Hematopoietic multipotent progenitor cell treated with erythropoietin and hydrocortisone succinate and interleukin-3 and kit ligand, for 17 days (in vitro differentiated cells): ENCODE measurements at regions not wholly inside any gene's neighbourhood (a gene's known extent, or its start where the extent isn't known, plus 50 kb on each side); places are given as distances from the start of the nearest gene placed in this dataset.
A peak's percentile ranks its signal among the peaks of the same experiment; 100 is the strongest.

Experiments used
- DNase-seq: peaks from one replicate; pipeline ENCODE4 v3.0.0-alpha.2; 2015; ENCODE audit warnings: low spot score

DNA sequence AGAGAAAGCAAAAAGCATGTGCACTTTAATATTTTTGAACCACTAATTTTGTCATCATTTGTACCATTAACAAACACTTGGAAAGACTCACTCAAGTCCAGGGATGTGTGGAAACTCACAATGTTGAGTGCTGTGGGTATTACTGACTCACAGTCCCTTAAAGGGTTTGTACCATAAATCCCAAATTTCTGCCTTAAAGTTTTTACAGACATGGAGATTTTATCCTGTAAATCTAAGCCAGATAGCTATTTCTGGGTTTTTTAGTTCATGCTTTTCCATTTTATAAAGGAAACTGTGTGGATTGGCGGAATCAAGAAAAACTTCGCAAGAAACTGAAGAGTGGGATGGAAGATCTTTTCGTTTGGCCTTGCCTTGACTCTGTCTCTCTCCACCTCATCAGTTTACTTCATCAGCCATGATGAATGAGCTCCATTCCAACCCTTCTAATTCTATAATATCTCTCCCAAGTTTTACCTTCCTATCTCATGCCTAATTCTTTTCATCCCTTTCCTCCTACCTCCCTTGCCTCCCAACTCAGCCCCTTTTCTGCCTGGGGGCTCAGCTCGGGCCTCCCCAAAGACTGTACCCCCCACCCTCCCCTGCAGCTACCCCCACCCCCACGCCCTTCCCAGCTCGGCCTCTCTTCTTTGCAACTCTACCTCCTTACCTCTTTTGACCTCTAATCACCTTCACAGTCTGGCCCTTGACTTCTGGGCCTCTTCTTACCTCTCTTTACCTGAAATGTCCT, 218.5 kb upstream of the MKLN1 start:
- peak; percentile 46 for DNase-seq

DNA sequence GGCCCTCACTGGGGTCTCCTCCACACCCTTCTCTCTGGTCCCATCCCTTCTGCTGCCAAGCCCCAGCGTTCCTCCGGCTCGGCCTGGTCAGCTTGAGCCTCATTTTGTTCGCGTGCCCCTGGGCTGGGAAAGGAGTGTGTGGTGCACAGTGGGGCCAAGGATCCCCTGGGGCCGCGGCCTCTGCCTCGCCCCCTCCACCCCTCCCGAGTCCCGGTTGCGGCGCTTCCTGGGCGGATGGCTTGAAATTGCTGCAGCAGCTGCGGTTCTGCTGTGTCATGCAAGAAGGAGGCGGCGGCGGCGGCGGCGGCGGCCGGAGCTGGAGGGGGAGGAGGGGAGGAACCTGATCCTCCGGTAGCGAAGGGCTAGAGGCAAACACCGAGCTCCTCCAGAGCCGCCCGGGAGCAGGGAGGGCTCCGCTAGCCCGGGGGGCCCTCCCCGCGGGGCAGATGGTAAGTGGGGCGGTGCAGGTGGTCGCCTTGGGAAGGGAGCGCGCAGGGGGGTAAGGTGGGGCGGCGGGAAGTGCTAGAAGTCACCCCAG, 217.8 kb upstream of the MKLN1 start:
- peak; percentile 80 for DNase-seq

DNA sequence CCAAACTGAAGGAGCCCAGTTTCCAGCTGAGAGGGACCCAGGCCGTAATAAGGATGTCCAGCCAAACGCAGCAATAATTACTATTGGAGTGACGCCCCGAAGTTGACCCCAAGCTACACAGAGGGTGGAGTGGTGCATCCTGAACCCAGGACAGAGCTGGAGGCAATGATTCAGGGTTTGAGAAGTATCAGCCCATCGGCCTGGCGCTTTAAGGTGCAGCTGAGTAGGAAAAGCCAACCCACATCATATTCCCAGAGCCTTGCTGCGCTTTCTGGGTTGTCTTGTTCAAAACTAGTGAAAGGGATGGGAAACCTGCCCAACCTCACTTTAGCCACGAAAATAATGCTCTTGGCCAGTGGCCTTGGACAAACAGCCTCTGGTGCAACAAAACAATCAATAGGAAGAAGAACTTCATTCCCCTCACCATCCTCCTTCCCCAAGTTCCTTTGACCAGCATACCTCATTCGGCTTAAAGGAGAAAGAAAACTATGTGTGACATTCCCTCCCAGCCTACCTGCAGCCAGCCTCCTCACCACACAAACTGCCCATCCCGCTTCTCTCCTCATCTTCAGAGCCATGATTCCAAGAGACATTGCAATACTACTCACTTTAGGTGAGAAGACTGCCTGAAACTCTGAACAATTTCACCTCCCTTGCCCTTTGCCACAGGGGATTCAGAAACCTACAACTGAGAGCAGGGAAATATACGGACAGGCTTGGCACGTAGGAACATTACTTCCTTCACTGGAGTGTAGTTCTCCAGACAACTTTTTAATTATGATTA, 217.2 kb upstream of the MKLN1 start:
- DNase-seq: peak; percentile 59

DNA sequence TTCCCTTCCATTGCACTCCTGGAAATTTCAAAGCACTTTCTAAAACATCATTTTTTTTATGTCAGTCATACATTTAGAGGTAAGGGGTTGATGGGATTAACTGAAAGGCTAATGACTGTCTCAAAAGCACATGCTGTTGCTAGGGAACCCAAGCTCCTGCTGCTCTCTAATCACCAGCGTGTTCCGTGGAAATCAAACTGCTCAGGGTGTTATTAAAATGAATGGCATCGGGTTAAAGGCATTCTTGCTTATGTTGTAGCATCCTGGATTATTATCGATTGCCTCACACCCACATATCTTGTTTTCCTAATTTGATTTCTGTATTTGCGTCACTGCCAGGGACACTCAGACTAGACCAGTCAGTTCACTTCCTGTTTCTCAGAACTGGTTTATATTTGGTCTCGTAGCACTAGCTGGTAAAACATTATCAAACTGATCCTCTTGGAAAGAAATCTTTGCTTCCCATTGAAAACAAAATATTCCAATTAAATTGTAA, 216.5 kb upstream of the MKLN1 start:
- DNase-seq: peak; percentile 49

DNA sequence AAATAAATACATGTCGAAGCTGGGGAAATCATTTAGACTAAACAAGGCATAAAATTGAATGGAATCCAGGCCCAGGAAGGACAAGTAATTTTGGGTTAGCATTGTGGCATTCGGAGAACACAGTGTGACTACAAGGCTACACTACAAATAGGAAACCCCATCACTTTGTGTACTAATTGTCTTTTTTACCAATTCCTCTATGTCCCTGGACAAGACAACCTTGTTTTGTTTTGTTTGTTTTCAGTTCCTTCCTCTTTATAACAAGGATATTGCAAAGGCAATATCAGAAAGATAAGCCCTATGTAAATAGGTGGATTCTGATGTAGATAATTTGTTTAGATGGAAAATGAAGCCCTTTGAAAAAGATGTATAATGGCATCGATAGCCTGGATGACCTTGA, 215.9 kb upstream of the MKLN1 start:
- DNase-seq: no peak

DNA sequence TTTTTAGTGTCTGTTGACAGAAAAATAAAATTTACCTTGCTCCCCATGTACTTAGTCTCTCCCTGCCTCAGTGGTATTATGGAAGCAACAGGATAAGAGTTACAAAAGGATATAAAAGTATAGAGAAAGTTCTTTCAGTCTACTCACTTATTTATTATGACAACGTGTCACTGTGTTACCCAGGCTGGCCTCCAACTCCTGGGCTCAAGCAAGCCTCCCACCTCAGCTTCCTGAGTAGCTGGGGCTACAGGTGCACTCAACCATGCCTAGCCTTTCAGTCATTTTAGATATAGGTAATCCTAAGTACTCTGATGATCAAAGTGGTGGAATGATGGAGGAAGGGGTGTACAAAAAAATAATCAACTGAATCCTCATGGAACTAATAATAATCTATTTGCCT, 215.2 kb upstream of the MKLN1 start:
- no peak for DNase-seq

DNA sequence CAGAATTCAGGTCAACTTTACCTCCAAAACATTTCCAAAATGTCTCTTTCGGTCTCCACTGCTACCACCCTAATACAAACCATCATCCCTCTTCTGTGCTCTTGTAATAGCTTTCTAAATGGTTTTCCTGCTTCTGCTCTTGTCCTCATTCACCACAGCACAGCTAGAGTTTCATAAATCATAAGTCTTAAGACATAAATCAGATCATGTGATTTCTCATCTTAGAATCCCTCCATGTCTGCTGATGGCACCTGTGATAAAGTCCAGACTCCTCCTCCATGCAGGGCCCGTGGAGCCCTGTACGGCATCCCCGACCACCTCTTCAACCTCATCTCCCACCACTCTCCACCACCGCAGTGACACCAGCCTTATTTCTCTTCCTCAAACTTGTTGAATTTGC, 212.3 kb upstream of the MKLN1 start:
- no peak for DNase-seq

DNA sequence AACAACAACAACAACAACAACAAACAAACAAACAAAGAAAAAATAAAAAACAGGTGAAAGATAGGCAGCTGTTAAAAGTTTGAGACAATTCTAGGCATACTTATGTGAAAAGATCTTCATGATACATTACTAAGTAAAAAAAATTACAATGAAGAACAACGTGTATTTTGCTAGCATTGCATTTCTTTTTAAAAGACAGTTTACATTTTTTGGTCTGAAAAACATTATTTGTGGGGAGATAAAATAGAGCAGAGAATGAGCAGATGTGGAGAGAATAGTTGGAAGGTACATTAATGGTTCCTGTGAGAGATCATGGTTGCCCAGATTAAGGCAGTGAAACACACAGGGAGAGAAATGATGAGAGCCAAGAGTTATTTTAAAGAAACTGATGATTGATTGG, 210.2 kb upstream of the MKLN1 start:
- DNase-seq: no peak

DNA sequence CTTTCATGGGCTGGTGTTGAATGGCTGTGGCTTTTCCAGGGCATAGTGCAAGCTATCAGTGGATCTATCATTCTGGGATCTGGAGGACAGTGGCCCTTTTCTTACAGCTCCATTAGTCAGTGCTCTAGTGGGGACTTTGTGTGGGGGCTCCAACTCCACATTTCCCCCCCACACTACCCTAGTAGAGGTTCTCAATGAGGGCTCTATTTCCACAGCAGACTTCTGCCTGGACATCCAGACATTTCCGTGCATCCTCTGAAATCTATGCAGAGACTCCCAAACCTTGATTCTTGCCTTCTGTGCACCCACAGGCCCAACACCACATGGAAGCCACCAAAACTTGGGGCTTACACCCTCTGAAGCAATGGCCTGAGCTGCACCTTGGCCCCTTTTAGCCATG, 208.3 kb upstream of the MKLN1 start:
- no peak for DNase-seq

DNA sequence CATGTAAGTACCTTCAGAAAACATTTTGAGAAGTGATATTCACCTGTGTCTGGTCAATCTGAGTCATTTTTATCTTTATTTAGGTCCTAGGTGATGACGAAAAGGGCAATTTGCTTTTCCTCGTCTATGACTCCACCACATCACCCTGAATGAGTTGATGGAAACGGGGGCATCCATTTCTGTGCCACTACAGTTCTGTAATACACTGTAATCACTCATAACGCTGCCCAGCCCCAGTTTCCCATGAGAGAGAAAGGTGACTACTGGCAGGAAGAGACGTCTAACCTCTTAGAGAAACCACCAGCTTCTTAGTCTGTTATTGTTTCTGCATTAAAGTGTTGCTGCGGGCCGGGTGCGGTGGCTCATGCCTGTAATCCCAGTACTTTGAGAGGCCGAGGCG, 205.3 kb upstream of the MKLN1 start:
- DNase-seq: no peak

DNA sequence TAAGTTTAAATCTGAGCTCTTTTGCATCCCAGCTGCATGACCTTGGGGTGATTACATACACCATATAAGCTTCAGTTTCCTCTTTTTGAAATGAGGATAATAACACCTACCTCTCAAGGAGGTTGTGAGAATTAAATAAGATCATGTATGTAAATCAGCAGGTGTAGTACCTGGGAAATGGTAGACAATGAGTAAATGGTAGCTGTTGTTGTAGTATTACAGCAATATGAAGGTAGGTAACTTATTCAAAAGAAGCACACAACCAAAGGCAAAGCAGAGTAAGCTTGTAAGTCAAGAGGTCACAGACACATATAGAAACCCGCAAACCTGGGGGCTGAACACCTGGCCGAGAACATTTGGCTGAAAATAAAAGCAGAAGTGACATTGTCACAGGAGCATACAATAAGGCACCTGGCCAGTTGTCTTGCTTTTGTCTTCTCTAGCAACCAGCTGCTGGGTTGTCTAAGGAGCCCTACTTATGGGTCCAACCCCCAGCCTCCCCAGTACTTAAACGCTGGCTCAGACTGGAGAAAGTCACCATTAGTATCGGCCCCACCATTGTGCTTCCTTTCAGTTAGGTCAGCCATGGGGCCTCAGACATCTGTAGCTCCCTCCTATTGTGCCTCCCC, 203.6 kb upstream of the MKLN1 start:
- no peak for DNase-seq

DNA sequence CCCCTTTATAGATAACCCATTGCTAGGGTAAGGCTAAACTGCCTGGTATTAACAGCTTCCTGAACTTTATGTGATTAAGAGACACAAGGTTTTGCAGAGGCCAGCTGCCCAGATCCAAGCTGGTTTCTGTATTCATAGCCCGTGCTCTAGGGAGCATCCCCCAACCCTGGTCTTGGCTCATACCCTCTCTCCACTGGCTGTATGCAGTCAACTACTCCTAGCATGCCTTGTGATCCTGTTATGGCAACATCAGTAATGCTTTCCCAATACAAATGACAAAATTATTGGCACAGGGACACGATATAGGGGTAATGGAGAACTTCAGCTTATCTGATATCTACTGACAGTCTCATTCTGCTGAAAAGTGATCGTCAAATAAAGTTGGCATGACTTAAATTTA, 202.8 kb upstream of the MKLN1 start:
- no peak for DNase-seq

DNA sequence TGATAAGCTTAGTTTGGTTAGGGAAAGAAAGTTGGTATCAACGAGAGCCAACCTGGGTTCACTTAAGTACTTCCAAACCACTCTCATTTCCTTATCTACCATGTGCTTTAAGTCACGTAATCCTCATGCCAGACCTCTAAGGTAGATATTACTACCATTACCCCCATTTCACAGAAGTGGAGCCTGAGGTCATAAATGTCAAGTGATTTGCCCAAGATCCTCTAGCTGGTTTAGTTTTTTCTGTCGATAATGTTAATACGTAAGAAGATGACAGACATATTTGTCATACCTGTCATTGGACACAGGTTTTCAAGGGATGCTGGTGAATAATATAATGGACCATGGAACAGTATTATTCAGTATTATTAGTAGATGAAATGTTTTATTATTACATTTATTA, 197.4 kb upstream of the MKLN1 start:
- no peak for DNase-seq

DNA sequence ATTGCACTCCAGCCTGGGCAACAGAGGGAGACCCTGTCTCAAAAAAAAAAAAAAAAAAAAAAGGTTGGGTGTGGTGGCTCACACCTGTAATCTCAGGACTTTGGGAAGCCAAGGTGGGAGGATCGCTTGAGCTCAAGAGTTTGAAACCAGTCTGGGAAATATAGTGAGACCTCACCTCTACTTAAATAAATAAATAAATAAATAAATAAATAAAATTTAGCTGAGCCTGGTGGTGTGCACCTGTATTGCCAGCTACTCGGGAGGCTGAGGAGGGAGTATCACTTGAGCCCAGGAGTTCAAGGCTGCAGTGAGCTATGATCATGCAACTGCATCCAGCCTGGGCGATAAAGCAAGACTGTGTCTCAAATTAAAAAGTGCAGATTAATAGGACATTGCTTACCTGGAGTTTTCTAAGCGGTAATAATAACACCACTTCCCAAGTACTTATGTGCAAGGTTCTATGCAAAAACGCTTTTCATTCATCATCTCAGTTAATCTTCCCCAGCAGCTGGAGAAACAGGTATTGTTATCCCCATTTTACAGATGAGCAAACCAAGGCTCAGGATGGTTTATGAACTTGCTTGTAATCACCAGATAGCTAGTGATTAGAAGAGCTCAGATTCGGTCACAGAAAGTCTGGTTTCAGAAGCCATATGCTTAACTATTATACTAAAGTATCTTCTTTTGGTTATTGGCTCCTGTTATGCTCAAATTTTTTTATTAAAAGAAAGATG, 196.5 kb upstream of the MKLN1 start:
- DNase-seq: no peak

DNA sequence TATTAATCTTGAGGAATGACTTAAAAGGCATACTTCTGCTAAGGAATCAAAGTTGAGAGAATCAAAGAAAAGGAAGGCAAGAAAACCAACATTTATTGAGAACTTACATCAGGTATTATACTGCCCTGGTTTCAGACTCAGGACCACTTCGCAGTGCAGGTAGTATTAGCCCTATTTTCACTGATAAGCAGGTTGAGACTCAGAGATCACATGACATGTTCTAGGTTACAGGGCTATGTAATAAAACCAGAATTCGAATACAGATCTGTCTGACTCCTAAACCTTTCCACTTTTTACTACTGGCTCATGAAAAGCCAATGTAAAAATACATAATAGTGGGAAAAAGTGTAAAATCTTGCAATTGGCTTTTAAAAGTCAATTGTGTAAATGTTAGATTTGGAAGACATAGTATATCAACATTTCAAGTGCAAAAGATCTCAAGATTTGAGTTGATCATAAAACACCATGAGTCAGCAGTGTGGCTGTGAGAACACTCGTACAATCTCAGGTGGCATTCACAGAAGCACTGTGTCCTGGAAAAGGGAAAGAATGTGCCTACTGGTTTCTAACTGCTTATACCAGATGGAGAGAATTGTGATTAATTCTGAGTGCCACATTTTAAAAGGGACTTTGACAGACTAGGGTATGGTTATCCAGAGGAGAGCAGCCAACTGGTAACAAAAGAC, 195.8 kb upstream of the MKLN1 start:
- DNase-seq: no peak

DNA sequence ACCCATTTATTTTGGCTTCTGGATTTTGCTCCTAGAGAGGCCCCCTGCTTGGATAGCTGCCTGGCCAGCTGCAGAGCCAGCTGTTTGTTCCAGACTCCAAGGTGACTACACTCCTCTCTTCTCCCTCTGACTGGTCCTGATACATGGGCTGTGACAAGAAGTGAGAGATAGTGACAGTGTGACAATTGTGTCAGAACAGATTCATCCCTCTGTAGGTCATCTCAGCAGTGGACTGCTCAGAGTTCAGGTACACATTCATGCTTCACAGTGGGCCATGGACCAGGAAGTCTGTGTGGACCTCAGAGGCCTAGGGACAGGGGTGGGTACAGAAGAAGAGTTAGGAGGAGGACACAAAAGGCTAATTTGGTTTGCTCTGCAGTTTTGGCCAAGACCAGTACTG, 188.2 kb upstream of the MKLN1 start:
- no peak for DNase-seq

DNA sequence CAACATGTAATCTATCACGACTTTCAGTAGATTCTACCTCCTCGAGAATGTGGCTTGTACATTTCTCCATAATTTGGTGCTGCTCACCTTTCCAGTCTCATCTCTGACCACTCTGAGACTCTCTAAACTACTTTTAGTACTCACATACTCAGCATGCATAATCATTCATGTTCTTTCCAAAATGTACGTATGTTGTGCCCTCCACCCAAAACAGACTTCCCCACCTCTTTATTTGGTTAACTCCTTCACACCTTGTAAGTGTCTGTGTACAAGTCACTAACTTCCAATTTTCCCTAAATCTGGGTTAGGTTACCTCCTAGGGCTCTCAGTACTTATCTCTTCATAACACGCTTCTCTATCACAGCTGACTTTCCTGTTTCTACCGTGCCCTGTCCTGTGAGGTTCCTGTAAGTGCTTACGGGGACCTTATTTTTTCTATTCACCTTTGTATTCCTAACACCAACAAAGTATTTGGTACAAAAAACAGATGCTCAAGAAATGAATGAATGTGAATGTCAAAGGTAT, 186.2 kb upstream of the MKLN1 start:
- no peak for DNase-seq

DNA sequence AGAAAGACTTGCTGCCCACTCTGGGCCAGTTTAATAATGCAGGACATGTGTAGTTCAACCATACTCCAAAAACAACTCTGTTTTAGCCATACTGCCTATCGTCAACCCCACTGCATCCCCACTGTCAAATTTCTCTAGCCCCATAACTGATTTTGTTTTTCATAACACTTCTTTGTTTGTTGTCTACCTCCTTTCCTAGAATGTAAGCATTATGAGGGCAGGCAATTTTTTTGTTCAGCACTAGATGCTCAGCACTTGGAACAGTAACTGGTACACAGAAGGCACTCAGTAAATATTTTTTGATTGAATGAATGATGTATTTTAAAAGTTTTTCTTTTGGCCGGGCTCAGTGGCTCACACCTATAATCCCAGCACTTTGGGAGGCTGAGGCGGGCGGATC, 183.8 kb upstream of the MKLN1 start:
- DNase-seq: no peak

DNA sequence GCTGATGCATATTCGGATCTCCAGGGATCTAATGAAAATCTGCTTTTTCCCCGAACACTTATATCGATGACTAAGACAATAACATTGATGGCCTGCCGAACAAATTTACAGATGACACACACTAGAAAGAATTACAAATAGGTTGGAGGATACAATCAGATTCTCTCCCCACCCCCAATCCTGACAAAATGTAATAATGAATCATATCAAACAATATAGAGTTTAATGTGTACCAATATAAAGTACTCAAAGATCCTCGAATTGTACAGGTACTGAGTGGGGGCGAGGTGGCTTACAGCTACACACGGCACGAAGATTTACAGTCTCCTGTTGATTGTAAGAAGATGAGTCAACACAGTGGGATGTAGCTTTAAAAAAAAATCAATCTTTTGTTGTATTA, 182.7 kb upstream of the MKLN1 start:
- DNase-seq: no peak

DNA sequence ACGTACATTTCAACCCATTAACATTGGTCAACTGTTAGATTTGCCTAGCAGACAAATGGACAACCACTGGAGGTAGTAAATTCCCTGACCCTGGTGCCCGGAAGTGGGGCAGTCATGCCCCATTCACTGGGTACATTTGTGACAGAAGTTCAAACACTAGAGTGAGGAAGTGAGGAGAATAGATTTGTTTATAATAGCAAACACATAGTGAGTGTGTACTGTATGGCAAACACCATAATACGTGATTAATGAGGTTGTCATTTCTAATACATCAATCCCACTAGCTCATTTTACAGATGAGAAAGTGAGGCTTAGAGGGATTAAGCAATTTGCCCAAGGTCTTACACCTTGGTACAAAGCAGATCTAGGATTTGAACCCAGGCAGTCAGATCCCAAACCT, 181.9 kb upstream of the MKLN1 start:
- no peak for DNase-seq

DNA sequence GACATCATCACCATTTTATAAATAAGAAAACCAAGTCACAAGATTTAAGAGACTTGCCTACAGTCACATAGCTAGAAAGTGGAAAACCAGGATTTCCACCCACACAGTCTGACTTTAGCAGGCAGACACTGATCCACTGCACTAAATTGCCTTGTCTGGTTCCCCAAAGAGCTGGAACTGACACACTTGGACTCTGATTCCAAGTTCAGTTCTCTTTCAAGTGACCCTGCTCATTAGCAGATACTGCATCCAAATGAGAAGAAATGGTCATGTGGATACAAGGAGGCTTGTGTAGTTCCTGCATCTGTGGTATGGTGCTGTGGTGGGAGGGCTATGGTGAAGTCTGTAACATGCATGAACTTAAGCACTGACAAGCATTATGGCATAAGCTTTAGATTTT, 180.1 kb upstream of the MKLN1 start:
- DNase-seq: no peak
